Kidney capillary endothelial cell (primary cell): ENCODE measurements at regions not wholly inside any gene's neighbourhood (a gene's known extent, or its start where the extent isn't known, plus 50 kb on each side); places are given as distances from the start of the nearest gene placed in this dataset.
"Not testable (repeated sequence)": the region's sequence is repeated elsewhere in the genome, so short reads cannot be mapped to it uniquely, and the experiment has no call there.

Source experiments
- DNase-seq: peaks from one replicate; pipeline ENCODE4 v3.0.0-alpha.2; 2018; ENCODE audit warnings: low spot score

DNA sequence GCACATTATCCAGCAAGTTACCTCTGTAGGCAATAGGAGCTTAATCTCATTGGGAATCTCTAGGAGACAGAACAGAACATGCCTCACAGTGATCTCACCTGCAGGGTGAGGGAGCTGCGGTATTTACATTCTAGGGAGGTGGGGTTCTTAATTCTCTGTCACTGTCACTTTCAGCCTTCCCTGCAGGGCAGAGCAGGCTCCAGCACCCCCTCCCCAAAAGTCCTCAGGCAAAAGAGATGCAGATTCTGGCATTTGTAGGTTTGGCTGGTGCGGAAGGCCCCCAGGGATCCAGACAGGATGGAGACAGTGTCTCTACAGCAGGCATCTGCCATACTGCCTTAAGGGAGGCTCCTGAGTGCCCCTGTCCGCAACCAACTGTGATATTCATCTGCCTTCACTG lies 166.4 kb upstream of the ATP6AP2 start:
- DNase-seq = no peak

DNA sequence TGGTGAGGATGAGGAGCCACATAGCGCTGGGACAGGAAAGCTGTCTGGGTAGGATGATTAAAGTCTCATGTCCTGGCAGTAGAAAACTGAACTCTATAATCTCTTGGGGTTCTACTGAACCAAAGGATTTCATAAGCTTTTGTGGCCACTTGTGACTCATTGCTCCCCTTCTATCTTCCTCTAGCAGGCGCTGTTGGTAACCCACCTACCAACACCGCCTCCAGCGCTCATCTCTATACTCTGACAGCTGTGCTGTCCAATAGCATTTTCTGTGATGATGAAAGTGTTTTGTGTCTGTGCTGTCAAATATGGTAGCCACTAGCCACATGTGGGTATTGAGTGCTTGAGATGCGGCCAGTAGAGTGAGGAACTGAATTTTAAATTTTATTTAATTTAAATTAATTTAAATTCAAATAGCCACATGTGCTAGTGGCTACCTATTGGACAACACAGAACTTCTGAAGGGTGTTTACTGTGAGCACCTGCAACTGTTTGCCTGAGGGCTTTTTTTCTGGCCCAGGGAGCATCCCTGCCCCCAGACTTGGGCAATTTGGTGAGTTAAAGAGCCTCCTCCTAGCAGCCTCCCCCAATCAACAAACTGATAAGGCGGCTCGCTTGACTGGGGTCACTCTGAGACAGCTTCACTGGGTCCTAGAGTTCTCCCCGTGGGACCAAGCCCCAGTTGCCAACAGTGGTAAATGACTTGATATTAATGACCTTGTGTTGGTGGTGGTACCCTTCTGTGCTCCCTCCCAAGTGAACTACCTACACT lies 169.2 kb upstream of the ATP6AP2 start:
- DNase-seq = no peak

DNA sequence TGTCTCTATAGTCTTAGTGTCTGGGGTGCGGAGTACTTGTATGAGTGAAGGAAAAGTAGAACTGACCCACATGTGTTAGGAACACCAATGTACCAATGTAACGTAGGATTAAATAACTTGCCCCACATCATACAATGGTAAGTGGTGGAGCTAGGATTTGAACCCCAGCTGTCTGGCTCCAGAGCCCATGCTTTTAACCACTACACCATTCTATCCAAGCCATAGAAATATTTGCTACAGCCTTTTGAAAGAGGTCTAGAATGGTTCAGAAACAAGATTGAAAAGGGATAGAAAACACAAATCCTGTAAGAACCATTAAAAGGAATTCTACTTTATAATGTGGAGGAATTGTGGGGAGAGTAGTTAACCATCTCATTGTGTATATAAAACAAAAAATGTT lies 169.9 kb upstream of the ATP6AP2 start:
- DNase-seq = no peak

DNA sequence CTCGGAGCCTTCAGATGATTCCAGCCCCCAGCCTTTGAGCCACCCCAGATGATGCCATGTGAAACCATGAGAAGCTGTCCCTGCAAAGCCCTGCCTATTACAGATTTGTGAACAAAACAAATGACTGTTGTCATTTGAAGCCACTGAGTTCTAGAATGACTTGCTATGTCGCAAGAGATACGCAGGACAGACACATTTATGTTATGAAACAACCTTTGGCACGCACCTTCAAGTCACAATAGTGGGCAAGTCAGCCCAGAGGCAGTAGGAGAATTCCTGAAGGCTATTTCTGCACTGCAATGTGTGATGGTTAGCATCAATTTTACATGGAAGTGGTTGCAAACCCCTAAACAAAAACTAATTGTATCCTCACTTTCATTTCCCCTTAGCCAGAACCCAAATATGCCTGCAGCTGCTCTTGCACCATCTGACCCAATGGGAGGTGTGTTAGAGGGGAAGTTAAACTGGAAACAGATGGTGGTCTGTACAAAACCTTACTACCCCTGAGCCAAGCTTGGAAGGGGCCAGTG lies 174.4 kb upstream of the ATP6AP2 start:
- DNase-seq = no peak

DNA sequence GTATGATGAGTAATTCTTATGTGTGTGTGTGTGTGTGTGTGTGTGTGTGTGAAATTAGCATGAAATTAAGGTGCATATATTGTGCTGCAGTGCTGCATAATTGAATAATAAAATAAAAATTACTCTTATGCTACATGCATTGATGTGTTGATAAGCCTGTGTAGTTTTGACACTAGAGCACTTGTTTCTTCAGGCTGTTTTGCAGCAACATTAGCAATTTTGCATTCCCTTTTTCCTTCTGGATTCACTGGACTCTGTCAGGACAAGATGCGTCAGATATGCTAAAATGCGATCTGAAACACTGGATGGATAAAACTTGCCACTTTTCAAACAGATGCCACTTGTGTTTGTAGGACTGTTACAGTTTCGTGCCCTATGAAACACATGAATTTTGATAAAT lies 175.4 kb upstream of the ATP6AP2 start:
- no peak for DNase-seq

DNA sequence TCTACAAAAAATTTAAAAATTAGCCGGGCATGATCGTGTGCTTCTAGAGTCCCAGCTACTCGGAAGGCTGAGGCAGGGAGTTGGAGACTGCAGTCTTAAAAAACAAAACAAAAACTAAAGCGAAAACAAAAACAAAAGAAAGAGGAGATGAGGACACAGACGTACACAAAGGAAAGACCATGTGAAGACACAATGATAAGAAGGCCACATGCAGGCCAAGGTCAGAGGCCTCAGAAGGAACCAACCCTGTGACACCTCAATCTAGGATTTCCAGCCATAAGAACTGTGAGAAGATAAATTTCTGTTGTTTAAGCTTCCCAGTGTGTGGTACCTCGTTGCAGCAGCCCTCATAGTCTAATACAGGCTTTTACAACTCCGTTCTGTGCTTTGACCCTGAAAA lies 177.0 kb upstream of the ATP6AP2 start:
- no peak for DNase-seq

DNA sequence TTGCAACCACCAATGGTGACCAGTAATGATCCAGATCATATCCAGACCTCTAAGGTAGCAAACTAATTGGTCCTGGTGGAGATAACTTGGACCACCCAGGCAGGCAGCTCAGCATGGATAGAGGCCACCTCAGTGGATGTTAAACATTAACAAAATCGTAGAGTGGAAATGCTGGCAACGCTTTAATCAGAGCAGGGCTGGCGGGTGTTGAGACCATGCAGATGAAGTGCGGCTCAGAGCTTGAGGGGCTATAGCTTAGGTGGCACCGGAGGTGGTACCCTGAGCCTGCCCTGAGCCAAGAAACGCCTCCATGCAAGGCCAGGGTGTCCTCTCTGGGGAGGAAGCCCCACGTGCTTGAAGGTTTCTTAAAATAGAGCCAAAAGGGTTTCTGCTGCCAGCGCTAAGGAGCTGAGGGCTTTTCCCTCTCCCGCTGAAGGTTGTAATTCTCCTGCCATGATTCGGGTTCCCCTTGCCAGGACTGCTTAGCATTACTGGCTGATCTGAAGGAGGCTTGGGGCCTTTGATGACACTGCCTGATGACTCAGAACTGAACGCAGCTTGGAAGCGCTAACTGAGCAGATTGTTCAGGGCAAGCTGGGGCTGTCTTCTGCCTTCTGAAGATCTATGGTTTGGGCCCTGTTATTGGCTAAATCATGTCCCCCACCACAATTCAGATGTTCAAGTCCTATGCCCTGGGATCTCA lies 177.8 kb upstream of the ATP6AP2 start:
- DNase-seq = no peak

DNA sequence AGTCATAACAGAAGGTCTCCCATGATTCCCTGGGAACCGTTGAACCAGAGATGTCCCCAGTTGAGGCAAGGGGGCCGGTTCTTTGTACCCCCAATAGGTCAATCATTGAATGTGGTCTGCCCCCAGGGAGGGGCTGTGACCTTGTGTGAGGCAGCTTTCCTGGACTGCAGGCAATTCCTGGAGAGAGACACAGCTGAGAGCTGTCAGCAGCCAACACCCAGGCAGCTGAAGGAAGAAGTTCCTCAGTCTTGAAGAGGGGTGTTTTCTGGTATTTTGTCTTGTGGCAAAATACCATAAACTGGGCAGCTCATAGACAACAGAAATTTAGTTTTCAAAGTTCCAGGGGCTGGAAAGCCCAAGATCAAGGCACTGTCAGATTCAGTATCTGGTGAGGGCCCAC lies 185.7 kb upstream of the ATP6AP2 start:
- no peak for DNase-seq

DNA sequence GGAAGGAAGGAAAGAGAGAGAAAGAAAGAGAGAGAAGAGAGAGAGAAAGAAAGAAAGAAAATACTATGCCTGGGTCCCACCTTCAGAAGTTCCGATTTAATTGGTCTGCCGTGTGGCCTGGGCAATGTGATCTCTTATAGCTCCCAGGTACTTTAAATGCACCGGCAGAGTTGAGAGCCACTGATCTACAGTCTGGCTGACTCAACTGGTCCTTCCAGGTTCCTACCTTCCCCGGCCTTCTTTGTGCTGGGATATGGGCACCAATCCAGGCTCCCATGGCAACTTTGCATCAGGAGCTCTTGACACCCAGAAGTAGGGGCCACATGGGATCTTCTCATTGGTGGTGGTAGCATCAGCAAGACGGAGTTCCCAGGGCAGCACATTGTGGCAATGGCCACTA lies 186.5 kb upstream of the ATP6AP2 start:
- no peak for DNase-seq

DNA sequence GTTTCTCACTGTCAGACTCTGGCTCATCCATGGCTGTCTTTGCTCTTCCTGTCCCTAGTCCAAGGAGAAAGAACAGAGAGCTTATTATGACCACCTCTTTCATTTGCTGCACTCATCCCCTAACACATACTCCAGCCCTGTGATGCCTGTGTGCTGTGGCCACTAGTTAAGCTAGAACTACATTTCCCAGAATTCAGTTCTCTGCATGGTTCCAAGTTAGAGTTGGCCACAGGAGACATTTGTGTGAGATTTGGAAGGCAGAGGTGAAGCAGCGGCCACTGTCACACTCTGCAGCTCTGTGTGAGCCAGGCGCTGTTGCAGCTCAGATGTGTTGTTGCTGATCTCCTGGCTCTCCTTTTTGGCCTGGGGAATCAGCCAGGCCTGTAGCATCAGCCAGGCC lies 188.2 kb upstream of the ATP6AP2 start:
- no peak for DNase-seq

DNA sequence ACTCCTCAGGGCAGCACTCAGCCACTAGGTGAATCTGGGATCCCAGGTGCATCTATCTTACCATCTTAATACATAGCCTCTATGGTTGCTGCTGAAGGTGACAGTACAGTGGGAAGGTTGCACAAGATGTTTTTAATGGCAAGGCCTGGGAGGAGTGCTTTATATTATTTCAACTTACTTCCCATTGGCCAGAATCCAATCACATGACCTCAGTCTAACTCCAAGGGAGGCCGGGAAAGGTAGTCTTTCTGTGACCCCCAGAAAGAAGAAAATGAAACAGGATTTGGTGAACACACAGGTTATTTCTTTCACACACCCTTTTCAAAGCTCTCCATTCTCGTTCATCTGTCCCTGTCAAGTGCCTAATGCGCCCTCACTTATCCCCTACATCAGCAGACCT lies 189.1 kb upstream of the ATP6AP2 start:
- no peak for DNase-seq

DNA sequence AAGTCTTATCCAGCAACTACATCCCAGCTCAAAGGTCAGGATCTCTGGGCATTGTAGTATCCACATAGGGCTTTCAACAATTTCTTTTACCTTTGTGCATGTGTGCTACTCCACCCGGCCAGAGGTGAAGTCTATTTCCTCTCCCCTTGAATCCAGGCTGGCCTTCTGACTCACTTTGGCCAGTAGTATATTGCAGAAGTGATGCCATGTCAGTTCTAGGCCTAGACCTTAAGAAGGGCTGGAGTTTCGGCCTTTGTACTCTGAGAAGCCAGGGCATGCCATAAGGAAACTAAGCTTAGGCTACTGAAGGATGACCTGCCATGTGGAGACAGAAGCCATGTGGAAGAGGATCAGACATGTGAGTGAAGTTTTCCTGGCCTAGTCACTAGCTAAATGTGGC lies 191.2 kb upstream of the ATP6AP2 start:
- no peak for DNase-seq

DNA sequence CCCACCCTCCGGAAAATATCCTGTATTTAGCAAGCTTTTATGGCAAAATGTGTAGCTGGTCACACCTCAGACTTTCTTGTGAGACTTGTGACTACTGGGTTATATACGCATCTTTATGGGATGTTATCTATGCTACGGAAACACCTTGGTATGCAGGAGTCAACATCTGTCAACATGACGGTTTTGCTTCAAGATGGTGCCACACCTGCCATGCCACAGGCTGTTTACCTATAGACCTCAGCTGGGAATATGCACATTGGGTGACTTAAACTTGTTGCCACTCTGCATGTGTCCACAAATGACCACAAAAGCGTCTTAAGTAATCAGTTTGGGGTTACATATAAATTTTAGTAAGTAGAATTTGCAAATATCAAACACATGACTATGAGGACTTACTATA lies 192.3 kb upstream of the ATP6AP2 start:
- no peak for DNase-seq

DNA sequence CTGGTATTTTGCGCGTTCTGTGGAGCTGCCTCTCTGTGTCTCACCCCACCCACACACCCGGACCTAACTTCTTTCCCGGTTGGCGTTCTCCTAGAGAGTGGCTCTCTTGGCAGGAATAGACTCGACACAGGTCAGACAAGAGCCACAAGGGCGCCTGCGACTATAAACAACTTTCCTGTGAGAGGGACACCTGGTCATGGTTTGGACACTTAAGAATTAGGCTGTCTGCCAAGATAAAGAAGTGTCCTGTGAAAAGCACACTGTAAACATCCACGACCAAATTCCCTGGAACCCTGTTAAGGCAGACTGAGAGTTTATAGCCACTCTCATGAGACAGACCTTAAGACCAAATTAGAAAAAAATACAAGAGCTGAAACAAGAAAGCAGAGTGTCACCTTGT lies 192.9 kb upstream of the ATP6AP2 start:
- not testable (repeated sequence) for DNase-seq

DNA sequence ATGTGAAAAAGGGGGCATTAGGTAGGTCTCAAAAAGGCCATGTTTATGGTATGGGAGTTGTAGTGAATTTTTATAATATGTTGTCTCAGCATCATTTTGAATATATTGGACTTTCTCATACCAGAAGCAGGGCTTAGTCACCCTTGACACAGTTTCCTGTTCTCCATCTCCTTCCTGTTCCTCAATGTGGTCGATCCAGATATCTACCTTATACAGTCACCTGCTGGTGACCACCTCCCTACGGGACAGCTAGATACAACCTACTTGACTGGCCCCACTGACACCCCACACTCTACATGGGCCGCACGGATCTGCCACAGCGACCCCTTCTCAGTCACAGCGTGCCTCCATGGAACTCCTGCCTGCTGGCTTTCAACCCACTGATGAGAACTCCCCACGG lies 193.5 kb upstream of the ATP6AP2 start:
- peak; percentile 16 for DNase-seq

DNA sequence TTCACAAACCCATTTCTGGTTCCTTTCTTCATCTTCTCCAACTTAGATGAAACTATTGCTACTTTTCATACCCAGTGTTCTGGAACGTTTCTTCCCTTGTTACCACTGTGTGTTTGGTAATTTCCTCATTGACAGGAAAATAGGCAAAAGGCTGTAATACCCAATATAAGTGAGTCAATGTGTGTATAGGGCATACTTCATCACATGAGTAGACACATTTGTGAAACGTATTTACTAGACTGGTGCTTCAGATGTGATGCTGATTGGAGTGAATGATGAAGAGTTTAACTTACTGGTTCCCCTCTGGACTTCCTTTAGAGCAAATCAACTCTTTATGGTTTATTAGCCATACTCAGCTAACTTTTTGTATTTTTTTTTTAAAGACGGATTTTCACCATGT lies 195.1 kb upstream of the ATP6AP2 start:
- DNase-seq = no peak

DNA sequence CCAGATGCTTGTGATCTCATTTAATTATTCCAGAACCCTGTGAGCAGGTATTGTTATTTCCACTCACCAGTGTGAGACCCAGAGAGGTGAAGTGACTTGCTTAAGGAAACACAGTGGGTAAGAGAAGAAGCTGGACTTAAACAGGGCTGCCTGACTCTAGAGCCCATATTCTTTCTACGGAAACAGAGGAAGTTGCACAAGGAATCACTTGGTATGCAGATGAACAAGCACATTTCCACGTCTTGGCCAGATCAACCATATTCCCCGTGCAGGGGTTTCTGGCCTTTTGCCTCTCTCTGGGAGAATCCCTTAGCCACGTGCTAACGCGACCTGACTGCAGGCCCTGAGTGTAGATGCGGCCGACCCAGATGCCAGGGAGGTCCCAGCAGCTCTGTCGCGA lies 195.5 kb upstream of the ATP6AP2 start:
- DNase-seq = no peak

DNA sequence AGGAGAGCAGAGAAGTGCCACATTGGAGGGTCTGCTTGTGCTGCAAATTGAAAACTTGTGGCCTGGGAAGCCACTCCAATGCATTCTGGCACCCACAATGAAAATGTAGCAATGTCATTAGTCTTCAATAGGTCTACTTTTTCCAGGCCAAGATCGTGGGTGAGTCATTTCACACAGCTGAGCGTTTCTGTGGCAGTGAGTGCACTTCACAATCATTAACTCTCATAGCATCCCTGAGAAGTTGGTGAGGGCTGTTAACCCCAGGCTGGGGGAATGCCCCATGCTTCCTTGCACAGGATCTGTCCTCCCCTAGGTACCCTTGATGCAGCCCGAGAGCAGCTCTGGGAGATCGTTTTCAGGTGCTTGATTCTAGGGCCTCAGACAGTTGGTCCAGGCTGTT lies 196.8 kb upstream of the ATP6AP2 start:
- no peak for DNase-seq

DNA sequence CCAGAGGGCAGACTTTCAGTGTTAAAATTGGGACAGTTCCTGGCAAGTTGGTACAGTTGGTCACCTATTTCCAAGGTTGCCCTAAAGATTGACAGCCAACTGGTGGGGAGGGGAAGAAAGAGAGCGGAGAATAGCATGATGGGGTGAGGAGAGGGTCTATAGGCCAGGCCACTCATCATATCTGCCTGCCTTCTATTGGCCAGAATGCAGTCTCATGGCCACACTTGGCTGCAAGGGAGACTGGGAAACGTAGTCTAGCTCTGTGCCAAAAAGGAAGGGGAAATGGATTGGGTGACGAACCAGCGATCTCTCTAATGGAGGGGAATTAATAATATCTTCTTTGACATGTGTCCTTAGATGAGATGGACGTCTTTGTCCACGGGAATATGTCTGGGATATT lies 197.4 kb upstream of the ATP6AP2 start:
- DNase-seq = no peak

DNA sequence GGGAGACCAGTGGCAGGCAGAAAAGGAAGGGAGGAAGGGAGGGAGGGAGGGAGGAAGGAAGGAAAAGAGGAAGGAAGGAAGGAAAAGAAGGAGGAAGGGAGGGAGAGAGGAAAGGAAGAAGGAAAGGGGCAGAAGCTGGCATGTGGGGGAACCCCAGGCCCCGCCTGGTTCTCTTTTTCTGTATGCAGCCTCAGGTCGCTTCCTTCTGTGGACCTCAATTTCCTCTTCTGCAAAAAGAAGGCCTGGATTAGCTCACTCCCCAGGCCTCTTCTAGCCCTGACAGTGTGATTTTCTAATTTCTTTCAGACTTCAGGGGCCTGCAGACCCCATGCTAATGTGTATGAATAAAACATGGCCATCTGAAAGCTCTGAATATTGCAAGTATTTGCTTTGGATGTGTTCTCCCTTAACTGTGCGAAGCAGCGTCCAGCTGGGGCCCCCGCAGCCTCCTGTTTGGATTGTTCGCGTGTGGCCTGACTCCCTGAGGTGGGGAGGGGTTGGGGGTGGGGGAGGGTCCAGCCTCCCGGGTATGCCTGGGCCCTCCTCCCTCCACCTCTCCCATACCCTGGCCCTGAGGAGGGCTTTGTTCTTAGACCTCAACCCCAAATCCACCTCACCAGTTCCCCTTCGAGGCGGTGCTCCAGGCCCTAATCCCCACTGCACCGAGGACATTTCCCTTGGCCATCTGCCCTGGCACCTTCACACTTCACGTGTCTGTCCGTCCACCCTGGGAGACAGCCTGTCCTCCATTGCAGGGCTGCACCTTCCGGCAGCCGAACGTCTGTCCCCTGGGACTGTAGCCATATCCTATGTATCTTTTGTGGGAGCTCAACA lies 199.9 kb upstream of the ATP6AP2 start:
- no peak for DNase-seq

DNA sequence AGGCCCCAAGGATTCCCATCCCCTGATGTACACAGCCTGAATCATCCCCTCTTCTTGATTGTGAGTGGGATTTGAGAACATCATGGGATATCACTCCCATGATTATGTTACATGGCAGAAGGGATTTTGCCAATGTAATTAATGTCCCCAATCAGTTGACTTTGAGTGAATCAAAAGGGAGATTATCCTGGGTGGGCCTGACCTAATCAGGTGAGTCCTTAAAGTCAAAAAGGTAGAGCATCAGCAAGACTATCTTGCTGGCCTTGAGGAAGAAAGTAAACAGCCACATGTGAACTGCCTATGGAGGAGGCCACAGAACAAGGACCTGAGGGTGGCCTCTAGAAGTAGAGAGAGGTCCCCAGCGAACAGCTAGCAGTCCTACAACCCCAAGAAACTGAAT lies 203.1 kb upstream of the ATP6AP2 start:
- no peak for DNase-seq

DNA sequence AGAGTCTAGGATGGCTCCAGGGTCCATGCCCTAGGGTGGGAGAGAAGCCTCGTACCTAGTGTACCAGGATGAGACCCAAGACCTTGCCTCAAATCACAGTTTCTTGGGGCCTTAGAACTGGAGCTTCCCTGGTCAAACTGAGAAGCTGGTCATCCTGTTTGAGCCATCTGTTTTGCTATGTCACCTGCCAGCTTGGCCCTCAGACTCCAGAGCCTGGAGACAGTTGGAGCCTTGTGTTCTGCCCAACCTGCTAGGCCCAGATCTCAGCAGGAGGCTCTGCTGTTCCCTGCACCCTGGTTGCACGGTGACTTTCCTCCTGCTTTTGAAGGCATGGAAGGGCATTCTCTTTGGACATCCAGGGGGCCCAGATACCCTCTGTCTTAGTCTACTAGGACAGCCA lies 206.3 kb upstream of the ATP6AP2 start:
- DNase-seq = no peak

DNA sequence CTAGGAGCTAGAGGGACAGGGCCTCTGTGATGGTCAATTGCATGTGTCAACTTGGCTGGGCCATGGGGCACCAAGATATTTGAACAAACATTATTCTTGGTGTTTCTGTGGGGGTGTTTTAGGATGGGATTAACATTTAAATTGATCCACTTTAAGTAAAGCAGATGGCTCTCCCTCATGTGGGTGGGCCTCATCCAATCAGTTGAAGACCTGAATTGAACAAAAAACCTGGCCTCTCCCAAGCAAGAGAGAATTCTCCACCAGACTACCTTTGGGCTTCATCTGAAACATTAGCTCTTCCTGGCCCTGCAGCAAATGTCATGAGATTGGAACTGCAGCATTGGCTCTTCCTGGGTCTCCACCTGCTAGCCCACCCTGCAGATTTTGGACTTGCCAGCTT lies 207.1 kb upstream of the ATP6AP2 start:
- DNase-seq = no peak
